ENCODE measurements at regions not wholly inside any gene's neighbourhood (a gene's known extent, or its start where the extent isn't known, plus 50 kb on each side); places are given as distances from the start of the nearest gene placed in this dataset.

- no peak for TF ChIP-seq CTCF (IDR thresholded peaks at IDR 0.05)
- no peak for TF ChIP-seq FOSL2 (IDR thresholded peaks at IDR 0.05)
- TF ChIP-seq FOSL2 (CRISPR knock-in tag; IDR thresholded peaks at IDR 0.05), result no peak
- TF ChIP-seq JUNB (IDR thresholded peaks at IDR 0.05), result no peak
- no peak for TF ChIP-seq RAD21 (conservative IDR thresholded peaks at IDR 0.05 in 1 of 2, IDR thresholded peaks at IDR 0.05 in 1 of 2)
- TF ChIP-seq, protein P1, sequence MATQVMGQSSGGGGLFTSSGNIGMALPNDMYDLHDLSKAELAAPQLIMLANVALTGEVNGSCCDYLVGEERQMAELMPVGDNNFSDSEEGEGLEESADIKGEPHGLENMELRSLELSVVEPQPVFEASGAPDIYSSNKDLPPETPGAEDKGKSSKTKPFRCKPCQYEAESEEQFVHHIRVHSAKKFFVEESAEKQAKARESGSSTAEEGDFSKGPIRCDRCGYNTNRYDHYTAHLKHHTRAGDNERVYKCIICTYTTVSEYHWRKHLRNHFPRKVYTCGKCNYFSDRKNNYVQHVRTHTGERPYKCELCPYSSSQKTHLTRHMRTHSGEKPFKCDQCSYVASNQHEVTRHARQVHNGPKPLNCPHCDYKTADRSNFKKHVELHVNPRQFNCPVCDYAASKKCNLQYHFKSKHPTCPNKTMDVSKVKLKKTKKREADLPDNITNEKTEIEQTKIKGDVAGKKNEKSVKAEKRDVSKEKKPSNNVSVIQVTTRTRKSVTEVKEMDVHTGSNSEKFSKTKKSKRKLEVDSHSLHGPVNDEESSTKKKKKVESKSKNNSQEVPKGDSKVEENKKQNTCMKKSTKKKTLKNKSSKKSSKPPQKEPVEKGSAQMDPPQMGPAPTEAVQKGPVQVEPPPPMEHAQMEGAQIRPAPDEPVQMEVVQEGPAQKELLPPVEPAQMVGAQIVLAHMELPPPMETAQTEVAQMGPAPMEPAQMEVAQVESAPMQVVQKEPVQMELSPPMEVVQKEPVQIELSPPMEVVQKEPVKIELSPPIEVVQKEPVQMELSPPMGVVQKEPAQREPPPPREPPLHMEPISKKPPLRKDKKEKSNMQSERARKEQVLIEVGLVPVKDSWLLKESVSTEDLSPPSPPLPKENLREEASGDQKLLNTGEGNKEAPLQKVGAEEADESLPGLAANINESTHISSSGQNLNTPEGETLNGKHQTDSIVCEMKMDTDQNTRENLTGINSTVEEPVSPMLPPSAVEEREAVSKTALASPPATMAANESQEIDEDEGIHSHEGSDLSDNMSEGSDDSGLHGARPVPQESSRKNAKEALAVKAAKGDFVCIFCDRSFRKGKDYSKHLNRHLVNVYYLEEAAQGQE (IDR thresholded peaks at IDR 0.05), result no peak
- TF ChIP-seq SMC3 (IDR thresholded peaks at IDR 0.05), result no peak
- TF ChIP-seq, protein P2, sequence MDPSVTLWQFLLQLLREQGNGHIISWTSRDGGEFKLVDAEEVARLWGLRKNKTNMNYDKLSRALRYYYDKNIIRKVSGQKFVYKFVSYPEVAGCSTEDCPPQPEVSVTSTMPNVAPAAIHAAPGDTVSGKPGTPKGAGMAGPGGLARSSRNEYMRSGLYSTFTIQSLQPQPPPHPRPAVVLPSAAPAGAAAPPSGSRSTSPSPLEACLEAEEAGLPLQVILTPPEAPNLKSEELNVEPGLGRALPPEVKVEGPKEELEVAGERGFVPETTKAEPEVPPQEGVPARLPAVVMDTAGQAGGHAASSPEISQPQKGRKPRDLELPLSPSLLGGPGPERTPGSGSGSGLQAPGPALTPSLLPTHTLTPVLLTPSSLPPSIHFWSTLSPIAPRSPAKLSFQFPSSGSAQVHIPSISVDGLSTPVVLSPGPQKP (IDR thresholded peaks at IDR 0.05; ENCODE audit: low read depth, low read length), result no peak
- TF ChIP-seq ZFP36 (IDR thresholded peaks at IDR 0.05; ENCODE audit: borderline replicate concordance, partially characterized antibody), result no peak
- no peak for TF ChIP-seq SREBF2 (IDR thresholded peaks at IDR 0.05)
Measured at GRCh38 chr1:187342495-187342894, 513.7 kb downstream of the PLA2G4A start.

Measured in A549 (cell line).